HFFc6 (cell line): ENCODE measurements at regions not wholly inside any gene's neighbourhood (a gene's known extent, or its start where the extent isn't known, plus 50 kb on each side); places are given as distances from the start of the nearest gene placed in this dataset.

Experiments
- DNase-seq: peaks from one replicate; pipeline ENCODE4 v3.0.0-alpha.2; 2018
- H3K27ac Mint-ChIP-seq: 2 replicates; pipeline ENCODE4 v1.8.0; 2020; ENCODE audit warnings: mild to moderate bottlenecking, mixed read lengths
- H3K27me3 Mint-ChIP-seq: 2 replicates; pipeline ENCODE4 v1.8.0; 2021; ENCODE audit warnings: mild to moderate bottlenecking, moderate library complexity, mixed read lengths; ENCODE audit not compliant: insufficient read depth
- H3K36me3 Mint-ChIP-seq: 2 replicates; pipeline ENCODE4 v1.8.0; 2021; ENCODE audit warnings: low read depth, mixed read lengths
- H3K4me1 Mint-ChIP-seq: 2 replicates; pipeline ENCODE4 v1.8.0; 2020; ENCODE audit warnings: low read depth, mixed read lengths
- H3K4me3 Mint-ChIP-seq: 2 replicates; pipeline ENCODE4 v1.8.0; 2020; ENCODE audit warnings: mild to moderate bottlenecking, moderate library complexity, mixed read lengths
- H3K9me3 Mint-ChIP-seq: 2 replicates; pipeline ENCODE4 v1.8.0; 2020; ENCODE audit warnings: mild to moderate bottlenecking, mixed read lengths
- TF ChIP-seq, protein P1 (sequence below): fragments of 200-600 bp; sonication (generic); IDR thresholded peaks from 2 replicates; pipeline ENCODE4 v1.5.0; 2021; ENCODE audit warnings: antibody characterized with exemption, mild to moderate bottlenecking

DNA sequence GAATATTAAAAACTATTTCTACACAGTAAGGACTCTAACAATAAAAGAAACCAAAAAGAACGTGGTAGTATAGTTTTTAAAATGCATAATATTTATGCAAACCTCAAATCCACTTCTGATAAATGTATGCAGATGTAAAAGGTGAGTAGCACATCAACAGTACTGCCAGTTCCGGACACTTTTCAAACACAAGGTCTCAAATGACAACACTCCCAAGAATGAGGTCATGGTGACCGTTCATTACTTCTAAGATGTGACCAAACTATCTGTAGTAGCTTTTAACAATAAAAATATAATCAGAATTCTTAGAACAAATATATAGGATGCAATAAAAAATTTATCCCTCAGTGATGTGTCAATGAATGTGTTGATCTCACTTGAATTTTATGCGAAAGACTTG lies 238.7 kb upstream of the NREP start:
- TF ChIP-seq, protein P1, sequence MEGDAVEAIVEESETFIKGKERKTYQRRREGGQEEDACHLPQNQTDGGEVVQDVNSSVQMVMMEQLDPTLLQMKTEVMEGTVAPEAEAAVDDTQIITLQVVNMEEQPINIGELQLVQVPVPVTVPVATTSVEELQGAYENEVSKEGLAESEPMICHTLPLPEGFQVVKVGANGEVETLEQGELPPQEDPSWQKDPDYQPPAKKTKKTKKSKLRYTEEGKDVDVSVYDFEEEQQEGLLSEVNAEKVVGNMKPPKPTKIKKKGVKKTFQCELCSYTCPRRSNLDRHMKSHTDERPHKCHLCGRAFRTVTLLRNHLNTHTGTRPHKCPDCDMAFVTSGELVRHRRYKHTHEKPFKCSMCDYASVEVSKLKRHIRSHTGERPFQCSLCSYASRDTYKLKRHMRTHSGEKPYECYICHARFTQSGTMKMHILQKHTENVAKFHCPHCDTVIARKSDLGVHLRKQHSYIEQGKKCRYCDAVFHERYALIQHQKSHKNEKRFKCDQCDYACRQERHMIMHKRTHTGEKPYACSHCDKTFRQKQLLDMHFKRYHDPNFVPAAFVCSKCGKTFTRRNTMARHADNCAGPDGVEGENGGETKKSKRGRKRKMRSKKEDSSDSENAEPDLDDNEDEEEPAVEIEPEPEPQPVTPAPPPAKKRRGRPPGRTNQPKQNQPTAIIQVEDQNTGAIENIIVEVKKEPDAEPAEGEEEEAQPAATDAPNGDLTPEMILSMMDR, result no peak
- Mint-ChIP-seq H3K27me3 (peaks cover 2% of the 10 kb centered on the region; the same call in 1 of the 2 replicates), H3K36me3 (peaks cover 10% of the 10 kb centered on the region; the same call in 1 of the 2 replicates), H3K4me3 (no peak overlapping the region), H3K4me1 (peaks cover 48% of the 10 kb centered on the region), H3K27ac (peak overlapping the region; percentile 76; the same call in 1 of the 2 replicates), H3K9me3 (peaks cover 5% of the 10 kb centered on the region)
- DNase-seq, result no peak

- H3K4me3 Mint-ChIP-seq, result no peak overlapping the region
- peaks cover 16% of the 10 kb centered on the region; the same call in 1 of the 2 replicates for H3K36me3 Mint-ChIP-seq
- peaks cover 5% of the 10 kb centered on the region for H3K9me3 Mint-ChIP-seq
Measured at GRCh38 chr5:111993242-111993641, 236.2 kb upstream of the NREP start.

DNA sequence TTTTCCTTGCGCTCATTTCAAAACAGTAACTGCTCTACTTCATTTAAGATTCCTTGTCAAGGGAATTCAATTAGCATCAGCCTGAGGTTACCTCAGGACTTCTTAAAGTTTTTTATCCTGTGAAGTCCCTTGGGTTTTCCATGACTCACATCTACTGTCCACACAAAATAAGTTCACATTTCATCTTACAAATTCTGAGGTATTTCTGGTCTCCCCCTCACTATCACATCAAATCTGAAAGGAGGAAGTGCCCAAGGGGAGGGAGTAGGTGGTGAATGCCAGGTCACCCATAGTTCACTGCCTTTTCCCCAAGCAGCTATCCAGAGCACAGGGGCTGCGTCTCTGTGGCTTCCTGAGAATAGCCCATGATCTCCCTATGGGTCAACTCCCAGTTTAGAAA lies 227.1 kb upstream of the NREP start:
- DNase-seq, result peak; percentile 82
- Mint-ChIP-seq H3K36me3 (peaks cover 5% of the 10 kb centered on the region), H3K4me3 (peak overlapping the region; percentile 64), H3K4me1 (peaks cover 28% of the 10 kb centered on the region), H3K27ac (peak overlapping the region; percentile 85), H3K27me3 (no peaks in the 10 kb centered on the region), H3K9me3 (peaks cover 5% of the 10 kb centered on the region)
- TF ChIP-seq, protein P1, result no peak

More at GRCh38 chr5:111993242-111993641, 236.2 kb upstream of the NREP start:
- Mint-ChIP-seq H3K27ac (no peak overlapping the region), H3K4me1 (peaks cover 25% of the 10 kb centered on the region), H3K27me3 (peaks cover 2% of the 10 kb centered on the region; the same call in 1 of the 2 replicates)
- DNase-seq, result no peak
- TF ChIP-seq, protein P1, result no peak

GRCh38 chr5:111983459-111983858 lies 226.5 kb upstream of the NREP start:
- peaks cover 28% of the 10 kb centered on the region for H3K4me1 Mint-ChIP-seq
- TF ChIP-seq, protein P1, result no peak
- H3K9me3 Mint-ChIP-seq, result peaks cover 5% of the 10 kb centered on the region
- H3K27ac Mint-ChIP-seq, result peak overlapping the region; percentile 85
- no peak for DNase-seq
- H3K4me3 Mint-ChIP-seq, result peak overlapping the region; percentile 64
- H3K36me3 Mint-ChIP-seq, result peaks cover 5% of the 10 kb centered on the region
- H3K27me3 Mint-ChIP-seq, result no peaks in the 10 kb centered on the region

DNA sequence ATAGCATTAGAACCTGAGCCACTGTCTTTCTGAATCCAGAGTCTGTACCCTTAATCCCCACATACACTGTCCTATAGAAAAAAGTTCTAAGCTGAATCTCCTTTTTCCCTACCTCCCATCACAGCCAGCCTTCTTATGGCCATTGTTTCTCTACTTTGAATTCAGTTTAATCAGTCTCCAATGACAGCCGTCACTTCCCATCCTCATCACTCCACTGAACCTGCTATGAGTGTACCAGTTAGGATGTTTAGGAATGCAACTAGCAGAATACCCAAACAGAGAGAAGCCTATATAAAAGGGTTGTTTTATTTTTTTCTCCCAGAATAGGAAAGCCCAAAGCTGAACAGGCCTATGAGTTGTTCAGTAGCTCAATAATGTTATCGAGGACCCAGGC lies 220.4 kb upstream of the NREP start:
- H3K27me3 Mint-ChIP-seq, result no peaks in the 10 kb centered on the region
- TF ChIP-seq, protein P1, result no peak
- no peaks in the 10 kb centered on the region for H3K9me3 Mint-ChIP-seq
- H3K27ac Mint-ChIP-seq, result peak overlapping the region; percentile 72
- no peak for DNase-seq
- no peak overlapping the region for H3K4me3 Mint-ChIP-seq
- H3K36me3 Mint-ChIP-seq, result no peaks in the 10 kb centered on the region
- H3K4me1 Mint-ChIP-seq, result peaks cover 45% of the 10 kb centered on the region
